IMR-90 (cell line): ENCODE measurements at regions not wholly inside any gene's neighbourhood (a gene's known extent, or its start where the extent isn't known, plus 50 kb on each side); places are given as distances from the start of the nearest gene placed in this dataset.

Source experiments
- BHLHE40 ChIP-seq: fragments of 150-350 bp; IDR thresholded peaks from 2 replicates; pipeline ENCODE4 v1.6.1; 2016; ENCODE audit warnings: mild to moderate bottlenecking, low read depth, low read length
- CEBPB ChIP-seq: IDR thresholded peaks from 2 replicates; pipeline ENCODE4 v1.6.1; 2012; ENCODE audit warnings: low read depth, low read length, improper control_type of control experiment
- CHD1 ChIP-seq: IDR thresholded peaks from 2 replicates; pipeline ENCODE4 v1.6.1; 2012; ENCODE audit warnings: low read depth, low read length, improper control_type of control experiment
- CTCF ChIP-seq: conservative IDR thresholded peaks from 2 replicates; pipeline ENCODE4 v1.5.1; 2012; ENCODE audit warnings: mild to moderate bottlenecking, low read depth, low read length, improper control_type of control experiment
- ELK1 ChIP-seq: fragments of 150-350 bp; IDR thresholded peaks from 2 replicates; pipeline ENCODE4 v1.6.1; 2016; ENCODE audit warnings: low read depth, mild to moderate bottlenecking, low read length, moderate library complexity, borderline replicate concordance
- POLR2A ChIP-seq: IDR thresholded peaks from 2 replicates; pipeline ENCODE4 v1.6.1; 2012; ENCODE audit warnings: mild to moderate bottlenecking, low read depth, low read length
- RAD21 ChIP-seq: IDR thresholded peaks from 2 replicates; pipeline ENCODE4 v1.6.1; 2012; ENCODE audit warnings: low read length, improper control_type of control experiment
- RCOR1 ChIP-seq: IDR thresholded peaks from 2 replicates; pipeline ENCODE4 v1.6.1; 2012; ENCODE audit warnings: mild to moderate bottlenecking, low read length, improper control_type of control experiment; ENCODE audit not compliant: insufficient replicate concordance
- USF2 ChIP-seq: fragments of 150-350 bp; IDR thresholded peaks from 2 replicates; pipeline ENCODE4 v1.6.1; 2017; ENCODE audit warnings: mild to moderate bottlenecking, antibody characterized with exemption, low read length, low read depth

GRCh38 chrX:7606039-7606652, 236.8 kb upstream of the VCX start:
- TF ChIP-seq CTCF (no peak), RCOR1 (no peak), POLR2A (no peak), USF2 (no peak), RAD21 (no peak), CEBPB (no peak), ELK1 (no peak), CHD1 (no peak), BHLHE40 (no peak)
